ENCODE measurements at regions not wholly inside any gene's neighbourhood (a gene's known extent, or its start where the extent isn't known, plus 50 kb on each side); places are given as distances from the start of the nearest gene placed in this dataset.

DNA sequence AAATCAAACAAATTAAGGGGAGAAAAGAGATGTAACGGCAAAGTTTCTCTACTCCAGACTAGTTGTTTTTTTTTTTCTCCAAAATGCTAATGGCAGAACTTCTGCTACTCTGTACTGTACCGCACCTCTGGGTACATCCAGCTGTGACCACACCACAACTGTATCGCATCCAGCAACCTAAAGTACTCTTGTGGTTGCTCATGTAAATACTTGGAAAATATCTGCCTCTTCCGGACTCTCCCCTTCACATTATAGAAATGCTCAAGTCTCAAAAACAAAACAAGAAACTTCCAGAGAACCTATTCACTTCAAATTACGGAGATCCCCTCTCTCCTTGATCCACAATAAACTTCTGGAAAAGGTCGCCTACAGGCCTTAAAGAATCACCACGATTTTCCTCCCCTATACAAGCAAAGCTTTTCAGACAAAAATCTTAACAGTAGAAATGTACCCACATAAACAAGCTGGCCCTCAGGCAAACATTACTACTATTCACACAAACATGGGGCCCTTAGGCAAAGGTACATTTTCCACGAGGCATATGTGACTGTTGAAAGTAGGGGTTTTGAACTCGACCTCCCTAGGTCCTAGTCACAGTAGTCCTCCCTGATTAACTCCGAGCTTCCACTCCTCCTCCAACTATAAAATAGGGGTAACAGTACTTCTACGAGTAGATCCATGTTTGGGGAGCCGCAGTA is 222.9 kb upstream of the MKLN1 start:
- Histone ChIP-seq H3K79me2 (ENCODE audit: control insufficient read depth, insufficient read depth, low read length) (peaks cover 92% of the 10 kb centered on the region), H3K27me3 (ENCODE audit: control insufficient read depth, insufficient read depth, low read length) (no peaks in the 10 kb centered on the region), H3K4me1 (ENCODE audit: control insufficient read depth, extremely low read depth, insufficient read depth, low read length) (peaks cover 23% of the 10 kb centered on the region), H4K20me1 (ENCODE audit: control insufficient read depth, extremely low read depth, insufficient read depth, low read length) (no peaks in the 10 kb centered on the region), H3K9ac (ENCODE audit: insufficient read depth, low read length) (peak overlapping the region; percentile 35), H3K27ac (ENCODE audit: insufficient read depth, low read length) (peak overlapping the region; percentile 74), H3K9me3 (ENCODE audit: control insufficient read depth, insufficient read depth, low read depth, low read length) (no peaks in the 10 kb centered on the region), H3K36me3 (ENCODE audit: control insufficient read depth, insufficient read depth, low read length) (no peaks in the 10 kb centered on the region), H3K4me2 (ENCODE audit: extremely low read depth, insufficient read depth, low read length) (peak overlapping the region; percentile 95), H3K4me3 (replicated peaks in 1 of 4; ENCODE audit: control extremely low read depth in 1 of 4, insufficient read depth in 1 of 4, low read depth in 3 of 4, low read length in 4 of 4) (peak overlapping the region; percentile 55 to 71 (median 64)), H2AFZ (ENCODE audit: low read length) (no peak overlapping the region)
- TF ChIP-seq EZH2 (IDR thresholded peaks at IDR 0.05; ENCODE audit: low read length, missing control alignments) = no peak
- TF ChIP-seq, protein P1, sequence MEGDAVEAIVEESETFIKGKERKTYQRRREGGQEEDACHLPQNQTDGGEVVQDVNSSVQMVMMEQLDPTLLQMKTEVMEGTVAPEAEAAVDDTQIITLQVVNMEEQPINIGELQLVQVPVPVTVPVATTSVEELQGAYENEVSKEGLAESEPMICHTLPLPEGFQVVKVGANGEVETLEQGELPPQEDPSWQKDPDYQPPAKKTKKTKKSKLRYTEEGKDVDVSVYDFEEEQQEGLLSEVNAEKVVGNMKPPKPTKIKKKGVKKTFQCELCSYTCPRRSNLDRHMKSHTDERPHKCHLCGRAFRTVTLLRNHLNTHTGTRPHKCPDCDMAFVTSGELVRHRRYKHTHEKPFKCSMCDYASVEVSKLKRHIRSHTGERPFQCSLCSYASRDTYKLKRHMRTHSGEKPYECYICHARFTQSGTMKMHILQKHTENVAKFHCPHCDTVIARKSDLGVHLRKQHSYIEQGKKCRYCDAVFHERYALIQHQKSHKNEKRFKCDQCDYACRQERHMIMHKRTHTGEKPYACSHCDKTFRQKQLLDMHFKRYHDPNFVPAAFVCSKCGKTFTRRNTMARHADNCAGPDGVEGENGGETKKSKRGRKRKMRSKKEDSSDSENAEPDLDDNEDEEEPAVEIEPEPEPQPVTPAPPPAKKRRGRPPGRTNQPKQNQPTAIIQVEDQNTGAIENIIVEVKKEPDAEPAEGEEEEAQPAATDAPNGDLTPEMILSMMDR (conservative IDR thresholded peaks at IDR 0.05 in 1 of 2, IDR thresholded peaks at IDR 0.05 in 1 of 2; ENCODE audit: low read depth in 1 of 2, low read length in 2 of 2) = no peak
- DNase-seq (ENCODE audit: low read depth in 2 of 2) = peak; percentile 9 to 26

DNA sequence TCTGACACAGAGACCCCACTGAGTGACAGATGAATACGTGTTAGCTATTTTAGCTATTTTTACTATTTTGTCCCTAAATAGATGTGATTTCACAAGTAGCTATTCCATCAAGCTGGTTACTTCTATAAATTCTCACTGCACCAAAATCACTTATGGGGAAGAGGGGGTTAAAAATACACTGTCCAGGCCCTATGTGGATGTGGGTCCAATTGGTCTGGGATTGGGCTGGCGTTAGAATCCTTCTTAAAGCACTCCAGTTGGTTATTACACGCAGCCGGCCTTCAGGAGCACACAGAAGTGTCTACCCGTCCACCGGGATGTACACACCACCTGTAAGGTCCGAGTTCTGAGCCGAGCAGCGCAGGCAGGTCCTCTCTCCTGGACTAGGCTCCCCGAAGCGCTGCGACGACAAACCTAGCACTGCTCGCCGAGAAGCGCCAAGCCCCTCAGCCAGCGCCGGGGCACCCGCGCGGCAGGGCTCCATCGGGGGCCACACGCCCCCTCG is 222.3 kb upstream of the MKLN1 start:
- Histone ChIP-seq H3K27me3 (ENCODE audit: control insufficient read depth, insufficient read depth, low read length) (no peaks in the 10 kb centered on the region), H3K27ac (ENCODE audit: insufficient read depth, low read length) (peak overlapping the region; percentile 74), H4K20me1 (ENCODE audit: control insufficient read depth, extremely low read depth, insufficient read depth, low read length) (no peaks in the 10 kb centered on the region), H3K4me1 (ENCODE audit: control insufficient read depth, extremely low read depth, insufficient read depth, low read length) (peaks cover 22% of the 10 kb centered on the region), H3K4me3 (replicated peaks in 1 of 4; ENCODE audit: control extremely low read depth in 1 of 4, insufficient read depth in 1 of 4, low read depth in 3 of 4, low read length in 4 of 4) (peak overlapping the region; percentile 55 to 71 (median 64)), H3K79me2 (ENCODE audit: control insufficient read depth, insufficient read depth, low read length) (peaks cover 89% of the 10 kb centered on the region), H3K36me3 (ENCODE audit: control insufficient read depth, insufficient read depth, low read length) (no peaks in the 10 kb centered on the region), H3K9ac (ENCODE audit: insufficient read depth, low read length) (peak overlapping the region; percentile 66), H3K4me2 (ENCODE audit: extremely low read depth, insufficient read depth, low read length) (peak overlapping the region; percentile 95), H2AFZ (ENCODE audit: low read length) (no peak overlapping the region), H3K9me3 (ENCODE audit: control insufficient read depth, insufficient read depth, low read depth, low read length) (no peaks in the 10 kb centered on the region)
- peak in 1 of 2 donors; percentile 6 for DNase-seq (ENCODE audit: low read depth in 2 of 2)
- no peak for TF ChIP-seq EZH2 (IDR thresholded peaks at IDR 0.05; ENCODE audit: low read length, missing control alignments)
- TF ChIP-seq, protein P1 (conservative IDR thresholded peaks at IDR 0.05 in 1 of 2, IDR thresholded peaks at IDR 0.05 in 1 of 2; ENCODE audit: low read depth in 1 of 2, low read length in 2 of 2) = no peak

DNA sequence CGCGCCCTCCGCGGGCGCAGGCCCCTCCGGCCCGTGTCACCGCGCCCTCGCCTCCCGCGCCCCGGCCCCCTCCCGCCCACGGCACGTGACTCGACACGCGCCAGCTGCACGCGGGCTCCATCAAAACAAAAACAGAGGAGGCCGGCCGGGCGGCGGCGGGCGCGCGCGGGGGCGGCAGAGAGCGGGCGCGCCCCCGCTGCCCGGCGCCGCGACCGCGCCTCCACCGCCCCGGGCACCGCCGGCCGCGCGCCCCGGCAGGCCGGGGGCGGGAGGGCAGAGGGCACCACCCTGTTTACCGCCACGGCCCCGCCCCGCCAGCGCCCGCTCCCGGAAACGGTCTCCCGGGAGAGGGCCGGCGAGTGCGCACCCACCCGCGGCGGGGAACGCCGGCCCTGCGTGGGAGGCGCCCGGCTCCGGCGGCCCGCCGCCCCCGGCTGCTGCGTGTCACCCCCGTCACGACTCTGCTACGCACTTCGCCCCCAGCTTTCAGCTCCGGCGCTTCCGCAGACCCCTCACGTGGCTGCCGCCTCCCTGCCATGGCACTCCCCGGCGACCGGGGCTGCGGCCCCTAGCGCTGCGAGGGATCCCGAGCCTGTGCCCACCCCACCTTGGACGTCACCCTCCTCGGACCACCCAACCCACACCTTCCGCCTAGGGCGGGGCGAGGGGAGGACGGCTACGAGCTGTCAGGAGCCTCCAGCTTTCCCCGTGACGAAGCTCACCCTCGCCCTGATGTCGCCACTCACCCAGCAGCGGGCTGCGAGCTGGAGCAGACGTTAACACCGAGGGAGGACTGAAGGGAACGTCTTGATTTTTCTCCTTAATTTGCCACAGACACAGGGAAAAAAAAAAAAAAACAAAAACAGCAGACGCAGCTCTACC is 221.6 kb upstream of the MKLN1 start:
- H3K27ac ChIP-seq (ENCODE audit: insufficient read depth, low read length) = peak overlapping the region; percentile 97
- TF ChIP-seq, protein P1 (conservative IDR thresholded peaks at IDR 0.05 in 1 of 2, IDR thresholded peaks at IDR 0.05 in 1 of 2; ENCODE audit: low read depth in 1 of 2, low read length in 2 of 2) = no peak
- no peak for TF ChIP-seq EZH2 (IDR thresholded peaks at IDR 0.05; ENCODE audit: low read length, missing control alignments)
- peak overlapping the region; percentile 97 for H3K9ac ChIP-seq (ENCODE audit: insufficient read depth, low read length)
- H3K4me1 ChIP-seq (ENCODE audit: control insufficient read depth, extremely low read depth, insufficient read depth, low read length) = peaks cover 23% of the 10 kb centered on the region
- no peaks in the 10 kb centered on the region for H3K36me3 ChIP-seq (ENCODE audit: control insufficient read depth, insufficient read depth, low read length)
- no peaks in the 10 kb centered on the region for H3K27me3 ChIP-seq (ENCODE audit: control insufficient read depth, insufficient read depth, low read length)
- H3K4me3 ChIP-seq (replicated peaks in 1 of 4; ENCODE audit: control extremely low read depth in 1 of 4, insufficient read depth in 1 of 4, low read depth in 3 of 4, low read length in 4 of 4) = peak overlapping the region; percentile 70 to 99 (median 90)
- H2AFZ ChIP-seq (ENCODE audit: low read length) = no peak overlapping the region
- no peaks in the 10 kb centered on the region for H4K20me1 ChIP-seq (ENCODE audit: control insufficient read depth, extremely low read depth, insufficient read depth, low read length)
- H3K4me2 ChIP-seq (ENCODE audit: extremely low read depth, insufficient read depth, low read length) = peak overlapping the region; percentile 86
- peaks cover 87% of the 10 kb centered on the region for H3K79me2 ChIP-seq (ENCODE audit: control insufficient read depth, insufficient read depth, low read length)
- DNase-seq (ENCODE audit: low read depth in 2 of 2) = peak; percentile 55 to 68
- no peaks in the 10 kb centered on the region for H3K9me3 ChIP-seq (ENCODE audit: control insufficient read depth, insufficient read depth, low read depth, low read length)
